ENCODE measurements at regions not wholly inside any gene's neighbourhood (a gene's known extent, or its start where the extent isn't known, plus 50 kb on each side); places are given as distances from the start of the nearest gene placed in this dataset.

DNA sequence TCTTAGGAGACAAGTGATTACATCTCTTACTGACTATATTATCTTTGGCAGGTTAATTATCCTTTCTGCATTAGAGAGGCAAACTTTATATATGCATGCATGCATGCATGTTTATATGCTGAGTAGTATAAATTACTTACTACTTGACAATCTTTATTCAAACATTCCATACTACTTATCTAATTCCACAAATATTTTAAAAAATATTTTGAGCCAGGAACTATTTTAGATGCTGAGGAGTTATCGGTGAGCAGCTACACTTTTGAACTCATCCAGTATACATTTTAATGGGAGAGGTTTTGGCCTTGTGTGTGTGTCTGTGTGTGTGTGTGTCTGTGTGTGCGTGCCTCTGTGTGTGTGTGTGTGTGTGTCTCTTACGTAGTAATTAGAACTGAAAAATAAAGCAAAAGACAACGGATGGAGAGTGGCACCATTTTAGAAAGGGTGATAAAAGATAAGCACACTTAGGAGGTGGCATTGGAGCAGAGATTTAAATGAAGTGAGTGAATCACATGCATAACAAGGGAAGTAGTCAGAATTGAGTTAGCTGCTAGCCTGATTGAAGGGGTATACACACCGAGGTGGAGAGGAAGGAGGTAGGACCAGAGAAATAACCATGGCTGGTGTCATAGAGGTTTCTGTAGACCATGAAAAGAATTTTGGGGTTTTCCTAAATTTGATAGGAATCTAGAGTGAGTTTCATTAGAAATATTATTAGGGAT, 1488.4 kb downstream of the MRPL39 start:
- 48 to 59% (median 48%) methylated on average over 5 of the region's 5 CpGs for WGBS, 3 donors
- H3K4me3 ChIP-seq = no peak overlapping the region
- intact Hi-C loops (cut with DNase I) = no loop called here
- no peaks in the 10 kb centered on the region for H3K36me3 ChIP-seq
- TF ChIP-seq POLR2A (IDR thresholded peaks at IDR 0.05) (no peak), CTCF (IDR thresholded peaks at IDR 0.05) (no peak), EP300 (IDR thresholded peaks at IDR 0.05) (no peak)
- H3K27ac ChIP-seq = no peak overlapping the region
- DNase-seq = no peak
- H3K4me1 ChIP-seq (ENCODE audit: insufficient read depth) = no peaks in the 10 kb centered on the region
- no peaks in the 10 kb centered on the region for H3K9me3 ChIP-seq
- H3K27me3 ChIP-seq = no peaks in the 10 kb centered on the region

- TF ChIP-seq POLR2A (IDR thresholded peaks at IDR 0.05) (no peak), CTCF (IDR thresholded peaks at IDR 0.05) (no peak)
Measured at GRCh38 chr21:24115141-24115540, 1492.1 kb downstream of the MRPL39 start.

DNA sequence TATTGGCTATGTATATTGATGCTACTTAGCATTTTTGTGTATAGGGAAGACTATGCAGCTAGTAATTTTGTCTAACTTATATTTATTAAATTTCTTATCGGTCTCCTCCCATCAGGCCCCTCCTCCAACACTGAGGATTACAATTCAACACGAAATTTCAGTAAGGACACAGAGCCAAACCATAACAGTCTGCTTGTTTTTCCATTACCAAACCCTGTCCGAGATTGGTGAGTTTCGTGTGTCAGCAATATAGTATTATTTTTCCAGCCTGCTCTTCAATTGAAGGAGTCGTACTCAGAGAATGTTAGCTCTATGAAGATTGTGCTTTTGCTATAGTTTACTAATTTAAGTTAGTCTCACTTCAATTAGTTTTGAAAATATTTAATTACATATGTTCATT, 1495.3 kb downstream of the MRPL39 start:
- no peak for DNase-seq
- Histone ChIP-seq H3K9me3 (no peaks in the 10 kb centered on the region), H3K27ac (no peak overlapping the region), H3K27me3 (no peaks in the 10 kb centered on the region), H3K4me1 (ENCODE audit: insufficient read depth) (no peaks in the 10 kb centered on the region), H3K36me3 (no peaks in the 10 kb centered on the region), H3K4me3 (no peak overlapping the region)
- TF ChIP-seq CTCF (IDR thresholded peaks at IDR 0.05) (no peak), POLR2A (IDR thresholded peaks at IDR 0.05) (no peak), EP300 (IDR thresholded peaks at IDR 0.05) (no peak)
- WGBS, 3 donors = 38 to 58% (median 43%) methylated on average over 5 of the region's 5 CpGs
- intact Hi-C loops (cut with DNase I) = no loop called here

More at GRCh38 chr21:24115141-24115540, 1492.1 kb downstream of the MRPL39 start:
- no peaks in the 10 kb centered on the region for H3K9me3 ChIP-seq
- no peaks in the 10 kb centered on the region for H3K4me1 ChIP-seq (ENCODE audit: insufficient read depth)
- DNase-seq = no peak
- no peak overlapping the region for H3K4me3 ChIP-seq
- no peaks in the 10 kb centered on the region for H3K36me3 ChIP-seq
- no peak overlapping the region for H3K27ac ChIP-seq
- no peaks in the 10 kb centered on the region for H3K27me3 ChIP-seq
- WGBS, 3 donors = 83 to 95% (median 89%) methylated on average over 2 of the region's 2 CpGs
- intact Hi-C loops (cut with DNase I) = no loop called here

GRCh38 chr21:24110846-24111245, 1496.4 kb downstream of the MRPL39 start:
- TF ChIP-seq CTCF (IDR thresholded peaks at IDR 0.05) (no peak), EP300 (IDR thresholded peaks at IDR 0.05) (no peak), POLR2A (IDR thresholded peaks at IDR 0.05) (no peak)
- H3K27me3 ChIP-seq = no peaks in the 10 kb centered on the region
- H3K27ac ChIP-seq = no peak overlapping the region
- DNase-seq = no peak
- no peaks in the 10 kb centered on the region for H3K9me3 ChIP-seq
- H3K36me3 ChIP-seq = no peaks in the 10 kb centered on the region
- intact Hi-C loops (cut with DNase I) = no loop called here
- no peak overlapping the region for H3K4me3 ChIP-seq
- H3K4me1 ChIP-seq (ENCODE audit: insufficient read depth) = no peaks in the 10 kb centered on the region
